ENCODE measurements at regions not wholly inside any gene's neighbourhood (a gene's known extent, or its start where the extent isn't known, plus 50 kb on each side); places are given as distances from the start of the nearest gene placed in this dataset.

DNA sequence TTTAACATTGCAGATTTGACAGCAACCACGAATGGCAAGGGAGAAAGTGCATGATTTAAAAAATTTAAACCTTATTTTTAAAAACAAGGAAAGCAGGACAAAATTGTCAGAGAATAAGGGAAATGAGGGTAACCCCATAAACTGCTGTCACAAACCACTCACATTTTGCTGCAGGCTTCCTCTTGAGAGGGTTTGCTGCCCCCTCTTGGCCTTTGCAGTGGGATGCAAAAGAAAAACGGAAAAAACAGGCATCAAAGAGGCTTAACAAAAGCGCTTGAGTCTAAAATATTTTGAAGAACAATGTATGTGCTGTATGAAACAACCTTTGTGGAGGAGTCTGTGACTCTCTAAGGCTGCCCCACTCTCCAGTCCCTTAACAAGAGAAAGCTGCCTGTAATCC is 91.6 kb downstream of the TMX3 start:
- TF ChIP-seq, protein P1, sequence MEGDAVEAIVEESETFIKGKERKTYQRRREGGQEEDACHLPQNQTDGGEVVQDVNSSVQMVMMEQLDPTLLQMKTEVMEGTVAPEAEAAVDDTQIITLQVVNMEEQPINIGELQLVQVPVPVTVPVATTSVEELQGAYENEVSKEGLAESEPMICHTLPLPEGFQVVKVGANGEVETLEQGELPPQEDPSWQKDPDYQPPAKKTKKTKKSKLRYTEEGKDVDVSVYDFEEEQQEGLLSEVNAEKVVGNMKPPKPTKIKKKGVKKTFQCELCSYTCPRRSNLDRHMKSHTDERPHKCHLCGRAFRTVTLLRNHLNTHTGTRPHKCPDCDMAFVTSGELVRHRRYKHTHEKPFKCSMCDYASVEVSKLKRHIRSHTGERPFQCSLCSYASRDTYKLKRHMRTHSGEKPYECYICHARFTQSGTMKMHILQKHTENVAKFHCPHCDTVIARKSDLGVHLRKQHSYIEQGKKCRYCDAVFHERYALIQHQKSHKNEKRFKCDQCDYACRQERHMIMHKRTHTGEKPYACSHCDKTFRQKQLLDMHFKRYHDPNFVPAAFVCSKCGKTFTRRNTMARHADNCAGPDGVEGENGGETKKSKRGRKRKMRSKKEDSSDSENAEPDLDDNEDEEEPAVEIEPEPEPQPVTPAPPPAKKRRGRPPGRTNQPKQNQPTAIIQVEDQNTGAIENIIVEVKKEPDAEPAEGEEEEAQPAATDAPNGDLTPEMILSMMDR (IDR thresholded peaks at IDR 0.05; ENCODE audit: low read depth, low read length, poor library complexity, severe bottlenecking) = peak; percentile 55
- no peak for TF ChIP-seq EZH2phosphoT487 (IDR thresholded peaks at IDR 0.05; ENCODE audit: borderline replicate concordance, low read length)
